ENCODE measurements at regions not wholly inside any gene's neighbourhood (a gene's known extent, or its start where the extent isn't known, plus 50 kb on each side); places are given as distances from the start of the nearest gene placed in this dataset.

DNA sequence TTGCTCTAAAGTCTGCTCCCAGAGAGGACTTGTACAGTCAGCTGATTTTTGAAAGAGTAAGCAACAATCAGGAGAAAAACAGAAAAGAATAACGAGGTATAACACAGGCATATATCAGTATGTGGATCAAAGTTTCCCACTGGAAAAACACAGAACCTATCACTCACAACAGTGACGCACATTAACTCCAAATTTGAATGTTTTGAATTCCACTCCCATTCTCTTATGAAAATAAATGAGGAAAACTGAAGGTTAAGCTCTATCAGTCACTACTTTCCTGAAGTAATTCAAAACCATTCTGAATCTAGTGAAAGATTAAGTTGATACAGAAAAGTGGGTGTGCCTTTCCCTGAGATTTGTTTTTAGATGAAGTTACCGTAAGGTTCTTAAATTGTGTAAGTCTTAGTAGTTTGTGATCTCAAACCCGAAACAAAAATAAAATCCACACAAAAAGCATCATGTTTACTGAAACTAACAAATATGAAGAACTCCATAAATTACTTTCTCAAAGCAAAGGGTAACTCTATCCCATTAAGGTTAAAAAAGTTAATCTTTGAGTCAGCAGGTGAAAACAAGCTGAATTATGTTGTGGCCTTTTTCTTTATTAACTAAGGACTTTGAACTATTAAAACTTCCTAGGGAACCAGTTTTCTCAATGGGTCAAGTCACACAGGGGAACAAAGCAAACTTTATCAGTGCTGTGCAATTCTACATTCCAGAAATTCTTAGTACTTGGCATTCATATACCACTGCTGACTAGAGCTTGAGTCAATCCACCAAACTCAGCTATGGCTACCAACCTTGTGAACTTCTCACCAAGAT, 115.7 kb downstream of the OGFRL1 start (continued):
- no peak for TF ChIP-seq ZNF600 (tag by site-specific recombination; IDR thresholded peaks at IDR 0.05)
- no peak for TF ChIP-seq ZNF19 (tag by site-specific recombination; IDR thresholded peaks at IDR 0.05; ENCODE audit: low read depth)
- no peak for TF ChIP-seq ZNF626 (tag by site-specific recombination; IDR thresholded peaks at IDR 0.05)
- TF ChIP-seq RBAK (tag by site-specific recombination; IDR thresholded peaks at IDR 0.05): no peak
- TF ChIP-seq KLF9 (tag by site-specific recombination; IDR thresholded peaks at IDR 0.05; ENCODE audit: low read depth): peak; percentile 81
- TF ChIP-seq YY1 (tag by site-specific recombination; IDR thresholded peaks at IDR 0.05): no peak
- TF ChIP-seq, protein P1, sequence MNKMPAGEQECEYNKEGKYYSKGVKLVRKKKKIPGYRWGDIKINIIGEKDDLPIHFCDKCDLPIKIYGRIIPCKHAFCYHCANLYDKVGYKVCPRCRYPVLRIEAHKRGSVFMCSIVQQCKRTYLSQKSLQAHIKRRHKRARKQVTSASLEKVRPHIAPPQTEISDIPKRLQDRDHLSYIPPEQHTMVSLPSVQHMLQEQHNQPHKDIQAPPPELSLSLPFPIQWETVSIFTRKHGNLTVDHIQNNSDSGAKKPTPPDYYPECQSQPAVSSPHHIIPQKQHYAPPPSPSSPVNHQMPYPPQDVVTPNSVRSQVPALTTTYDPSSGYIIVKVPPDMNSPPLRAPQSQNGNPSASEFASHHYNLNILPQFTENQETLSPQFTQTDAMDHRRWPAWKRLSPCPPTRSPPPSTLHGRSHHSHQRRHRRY (tag by site-specific recombination; IDR thresholded peaks at IDR 0.05): no peak
- TF ChIP-seq ZNF837 (tag by site-specific recombination; IDR thresholded peaks at IDR 0.05): no peak
- TF ChIP-seq, protein P2, sequence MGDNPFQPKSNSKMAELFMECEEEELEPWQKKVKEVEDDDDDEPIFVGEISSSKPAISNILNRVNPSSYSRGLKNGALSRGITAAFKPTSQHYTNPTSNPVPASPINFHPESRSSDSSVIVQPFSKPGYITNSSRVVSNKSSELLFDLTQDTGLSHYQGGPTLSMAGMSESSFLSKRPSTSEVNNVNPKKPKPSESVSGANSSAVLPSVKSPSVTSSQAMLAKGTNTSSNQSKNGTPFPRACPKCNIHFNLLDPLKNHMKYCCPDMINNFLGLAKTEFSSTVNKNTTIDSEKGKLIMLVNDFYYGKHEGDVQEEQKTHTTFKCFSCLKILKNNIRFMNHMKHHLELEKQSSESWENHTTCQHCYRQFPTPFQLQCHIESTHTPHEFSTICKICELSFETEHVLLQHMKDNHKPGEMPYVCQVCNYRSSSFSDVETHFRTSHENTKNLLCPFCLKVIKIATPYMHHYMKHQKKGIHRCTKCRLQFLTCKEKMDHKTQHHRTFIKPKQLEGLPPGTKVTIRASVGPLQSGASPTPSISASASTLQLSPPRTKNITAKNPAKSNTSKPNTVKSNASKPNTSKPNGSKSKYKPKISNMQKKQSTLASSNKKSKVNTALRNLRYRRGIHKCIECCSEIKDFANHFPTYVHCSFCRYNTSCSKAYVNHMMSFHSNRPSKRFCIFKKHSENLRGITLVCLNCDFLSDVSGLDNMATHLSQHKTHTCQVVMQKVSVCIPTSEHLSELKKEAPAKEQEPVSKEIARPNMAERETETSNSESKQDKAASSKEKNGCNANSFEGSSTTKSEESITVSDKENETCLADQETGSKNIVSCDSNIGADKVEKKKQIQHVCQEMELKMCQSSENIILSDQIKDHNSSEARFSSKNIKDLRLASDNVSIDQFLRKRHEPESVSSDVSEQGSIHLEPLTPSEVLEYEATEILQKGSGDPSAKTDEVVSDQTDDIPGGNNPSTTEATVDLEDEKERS (tag by site-specific recombination; IDR thresholded peaks at IDR 0.05): no peak
- no peak for TF ChIP-seq HOXD13 (CRISPR knock-in tag; IDR thresholded peaks at IDR 0.05; ENCODE audit: borderline replicate concordance)
- TF ChIP-seq ZFP37 (tag by site-specific recombination; IDR thresholded peaks at IDR 0.05): no peak
- TF ChIP-seq OSR2 (tag by site-specific recombination; IDR thresholded peaks at IDR 0.05): no peak
- TF ChIP-seq, protein P3, sequence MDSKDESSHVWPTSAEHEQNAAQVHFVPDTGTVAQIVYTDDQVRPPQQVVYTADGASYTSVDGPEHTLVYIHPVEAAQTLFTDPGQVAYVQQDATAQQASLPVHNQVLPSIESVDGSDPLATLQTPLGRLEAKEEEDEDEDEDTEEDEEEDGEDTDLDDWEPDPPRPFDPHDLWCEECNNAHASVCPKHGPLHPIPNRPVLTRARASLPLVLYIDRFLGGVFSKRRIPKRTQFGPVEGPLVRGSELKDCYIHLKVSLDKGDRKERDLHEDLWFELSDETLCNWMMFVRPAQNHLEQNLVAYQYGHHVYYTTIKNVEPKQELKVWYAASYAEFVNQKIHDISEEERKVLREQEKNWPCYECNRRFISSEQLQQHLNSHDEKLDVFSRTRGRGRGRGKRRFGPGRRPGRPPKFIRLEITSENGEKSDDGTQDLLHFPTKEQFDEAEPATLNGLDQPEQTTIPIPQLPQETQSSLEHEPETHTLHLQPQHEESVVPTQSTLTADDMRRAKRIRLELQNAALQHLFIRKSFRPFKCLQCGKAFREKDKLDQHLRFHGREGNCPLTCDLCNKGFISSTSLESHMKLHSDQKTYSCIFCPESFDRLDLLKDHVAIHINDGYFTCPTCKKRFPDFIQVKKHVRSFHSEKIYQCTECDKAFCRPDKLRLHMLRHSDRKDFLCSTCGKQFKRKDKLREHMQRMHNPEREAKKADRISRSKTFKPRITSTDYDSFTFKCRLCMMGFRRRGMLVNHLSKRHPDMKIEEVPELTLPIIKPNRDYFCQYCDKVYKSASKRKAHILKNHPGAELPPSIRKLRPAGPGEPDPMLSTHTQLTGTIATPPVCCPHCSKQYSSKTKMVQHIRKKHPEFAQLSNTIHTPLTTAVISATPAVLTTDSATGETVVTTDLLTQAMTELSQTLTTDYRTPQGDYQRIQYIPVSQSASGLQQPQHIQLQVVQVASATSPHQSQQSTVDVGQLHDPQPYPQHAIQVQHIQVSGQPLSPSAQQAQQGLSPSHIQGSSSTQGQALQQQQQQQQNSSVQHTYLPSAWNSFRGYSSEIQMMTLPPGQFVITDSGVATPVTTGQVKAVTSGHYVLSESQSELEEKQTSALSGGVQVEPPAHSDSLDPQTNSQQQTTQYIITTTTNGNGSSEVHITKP (tag by site-specific recombination; IDR thresholded peaks at IDR 0.05): no peak
- no peak for TF ChIP-seq ZNF830 (tag by site-specific recombination; IDR thresholded peaks at IDR 0.05; ENCODE audit: low read depth)
- no peak for TF ChIP-seq ZNF157 (tag by site-specific recombination; IDR thresholded peaks at IDR 0.05)
- peak; percentile 81 for TF ChIP-seq IKZF3 (tag by site-specific recombination; IDR thresholded peaks at IDR 0.05)
- TF ChIP-seq ZNF530 (tag by site-specific recombination; IDR thresholded peaks at IDR 0.05; ENCODE audit: low read depth): no peak
- no peak for TF ChIP-seq REPIN1 (tag by site-specific recombination; IDR thresholded peaks at IDR 0.05; ENCODE audit: low read depth)
- TF ChIP-seq ZNF596 (tag by site-specific recombination; IDR thresholded peaks at IDR 0.05): no peak
- no peak for TF ChIP-seq ZNF174 (tag by site-specific recombination; IDR thresholded peaks at IDR 0.05)
- no peak for TF ChIP-seq ZNF777 (tag by site-specific recombination; IDR thresholded peaks at IDR 0.05; ENCODE audit: borderline replicate concordance)
- TF ChIP-seq, protein P4, sequence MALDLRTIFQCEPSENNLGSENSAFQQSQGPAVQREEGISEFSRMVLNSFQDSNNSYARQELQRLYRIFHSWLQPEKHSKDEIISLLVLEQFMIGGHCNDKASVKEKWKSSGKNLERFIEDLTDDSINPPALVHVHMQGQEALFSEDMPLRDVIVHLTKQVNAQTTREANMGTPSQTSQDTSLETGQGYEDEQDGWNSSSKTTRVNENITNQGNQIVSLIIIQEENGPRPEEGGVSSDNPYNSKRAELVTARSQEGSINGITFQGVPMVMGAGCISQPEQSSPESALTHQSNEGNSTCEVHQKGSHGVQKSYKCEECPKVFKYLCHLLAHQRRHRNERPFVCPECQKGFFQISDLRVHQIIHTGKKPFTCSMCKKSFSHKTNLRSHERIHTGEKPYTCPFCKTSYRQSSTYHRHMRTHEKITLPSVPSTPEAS (tag by site-specific recombination; IDR thresholded peaks at IDR 0.05): no peak
- TF ChIP-seq ZNF248 (tag by site-specific recombination; IDR thresholded peaks at IDR 0.05): no peak
- TF ChIP-seq, protein P5, sequence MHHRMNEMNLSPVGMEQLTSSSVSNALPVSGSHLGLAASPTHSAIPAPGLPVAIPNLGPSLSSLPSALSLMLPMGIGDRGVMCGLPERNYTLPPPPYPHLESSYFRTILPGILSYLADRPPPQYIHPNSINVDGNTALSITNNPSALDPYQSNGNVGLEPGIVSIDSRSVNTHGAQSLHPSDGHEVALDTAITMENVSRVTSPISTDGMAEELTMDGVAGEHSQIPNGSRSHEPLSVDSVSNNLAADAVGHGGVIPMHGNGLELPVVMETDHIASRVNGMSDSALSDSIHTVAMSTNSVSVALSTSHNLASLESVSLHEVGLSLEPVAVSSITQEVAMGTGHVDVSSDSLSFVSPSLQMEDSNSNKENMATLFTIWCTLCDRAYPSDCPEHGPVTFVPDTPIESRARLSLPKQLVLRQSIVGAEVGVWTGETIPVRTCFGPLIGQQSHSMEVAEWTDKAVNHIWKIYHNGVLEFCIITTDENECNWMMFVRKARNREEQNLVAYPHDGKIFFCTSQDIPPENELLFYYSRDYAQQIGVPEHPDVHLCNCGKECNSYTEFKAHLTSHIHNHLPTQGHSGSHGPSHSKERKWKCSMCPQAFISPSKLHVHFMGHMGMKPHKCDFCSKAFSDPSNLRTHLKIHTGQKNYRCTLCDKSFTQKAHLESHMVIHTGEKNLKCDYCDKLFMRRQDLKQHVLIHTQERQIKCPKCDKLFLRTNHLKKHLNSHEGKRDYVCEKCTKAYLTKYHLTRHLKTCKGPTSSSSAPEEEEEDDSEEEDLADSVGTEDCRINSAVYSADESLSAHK (tag by site-specific recombination; IDR thresholded peaks at IDR 0.05): peak; percentile 2; the same call in 1 of the 2 replicates
- no peak for TF ChIP-seq ZNF560 (tag by site-specific recombination; IDR thresholded peaks at IDR 0.05; ENCODE audit: borderline replicate concordance)
- TF ChIP-seq GFI1B (tag by site-specific recombination; IDR thresholded peaks at IDR 0.05): peak; percentile 66
- no peak for TF ChIP-seq ZNF473 (tag by site-specific recombination; IDR thresholded peaks at IDR 0.05)
